ENCODE measurements at regions not wholly inside any gene's neighbourhood (a gene's known extent, or its start where the extent isn't known, plus 50 kb on each side); places are given as distances from the start of the nearest gene placed in this dataset.

GRCh38 chr15:58283302-58283701, 145.1 kb downstream of the AQP9 start:
- no peaks in the 10 kb centered on the region for H3K9me2 ChIP-seq (ENCODE audit: insufficient read depth)
- TF ChIP-seq CTCF (IDR thresholded peaks at IDR 0.05 in 2 of 3, conservative IDR thresholded peaks at IDR 0.05 in 1 of 3; ENCODE audit: borderline replicate concordance in 1 of 3, insufficient read depth in 1 of 3, low read depth in 2 of 3, low read length in 2 of 3) (no peak), EGR1 (IDR thresholded peaks at IDR 0.05; ENCODE audit: low read depth) (no peak), EZH2phosphoT487 (IDR thresholded peaks at IDR 0.05; ENCODE audit: borderline replicate concordance) (no peak), MAX (IDR thresholded peaks at IDR 0.05) (no peak)
- H2AFZ ChIP-seq (ENCODE audit: low read depth, low read length, poor library complexity, severe bottlenecking), result no peak overlapping the region
- ChIA-PET RAD21 (ENCODE audit: low non-redundant PET in 1 of 2, low total read pairs in 2 of 2, uncharacterized antibody in 2 of 2, unreplicated experiment in 2 of 2) (no interaction called here), POLR2A (no interaction called here), CTCF (no interaction called here)
- no peak overlapping the region for H3K9ac ChIP-seq (ENCODE audit: low read length)
- no TSS peak for BruUV-seq (replicated peaks)
- no peak overlapping the region for H3K4me2 ChIP-seq (ENCODE audit: low read length)
- intact Hi-C loops (cut with micrococcal nuclease), result no loop called here
- H3K36me3 ChIP-seq (ENCODE audit: control insufficient read depth in 1 of 2, insufficient read depth in 2 of 2, low read length in 2 of 2), result no peaks in the 10 kb centered on the region
- no peak overlapping the region for H3K4me3 ChIP-seq (replicated peaks in 1 of 2; ENCODE audit: low read depth in 1 of 2, low read length in 2 of 2)
- H4K20me1 ChIP-seq (ENCODE audit: insufficient read depth), result no peaks in the 10 kb centered on the region
- peaks cover 0 to 9% of the 10 kb centered on the region in 2 experiments; a peak in 2 of 4 replicates for H3K4me1 ChIP-seq (ENCODE audit: control insufficient read depth in 1 of 2, insufficient read depth in 2 of 2, low read length in 2 of 2)
- H3K27ac ChIP-seq (ENCODE audit: low read depth, low read length), result no peak overlapping the region
- no peak for DNase-seq (ENCODE audit: low read depth, low spot score)
- no peaks in the 10 kb centered on the region for H3K27me3 ChIP-seq (ENCODE audit: insufficient read depth, low read length)
- H3K79me2 ChIP-seq (ENCODE audit: insufficient read depth, low read length), result no peaks in the 10 kb centered on the region
- no peaks in the 10 kb centered on the region for H3K9me3 ChIP-seq (ENCODE audit: control insufficient read depth in 1 of 2, insufficient read depth in 1 of 2, low read depth in 1 of 2, low read length in 2 of 2)
- ATAC-seq, result no peak

GRCh38 chr15:58284293-58284692, 146.1 kb downstream of the AQP9 start:
- no peaks in the 10 kb centered on the region for H3K27me3 ChIP-seq (ENCODE audit: insufficient read depth, low read length)
- no peaks in the 10 kb centered on the region for H4K20me1 ChIP-seq (ENCODE audit: insufficient read depth)
- no peak overlapping the region for H3K27ac ChIP-seq (ENCODE audit: low read depth, low read length)
- TF ChIP-seq JUND (IDR thresholded peaks at IDR 0.05) (no peak), ZNF274 (IDR thresholded peaks at IDR 0.05; ENCODE audit: low read depth, low read length) (no peak)
- H3K79me2 ChIP-seq (ENCODE audit: insufficient read depth, low read length), result no peaks in the 10 kb centered on the region
- ATAC-seq (peak; percentile 63; the same call in 1 of the 2 replicates), DNase-seq (ENCODE audit: low read depth, low spot score) (no peak)
- no peak overlapping the region for H3K4me3 ChIP-seq (replicated peaks in 1 of 2; ENCODE audit: low read depth in 1 of 2, low read length in 2 of 2)
- peak overlapping the region; percentile 4; the same call in 1 of the 2 replicates for H3K4me2 ChIP-seq (ENCODE audit: low read length)
- no peak overlapping the region for H3K9ac ChIP-seq (ENCODE audit: low read length)
- H3K4me1 ChIP-seq (ENCODE audit: control insufficient read depth in 1 of 2, insufficient read depth in 2 of 2, low read length in 2 of 2), result peaks cover 0 to 9% of the 10 kb centered on the region in 2 experiments; a peak in 2 of 4 replicates
- no peaks in the 10 kb centered on the region for H3K36me3 ChIP-seq (ENCODE audit: control insufficient read depth in 1 of 2, insufficient read depth in 2 of 2, low read length in 2 of 2)
- POLR2A ChIA-PET, result no interaction called here
- intact Hi-C loops (cut with micrococcal nuclease), result no loop called here
- BruUV-seq (replicated peaks), result no TSS peak
- no peaks in the 10 kb centered on the region for H3K9me3 ChIP-seq (ENCODE audit: control insufficient read depth in 1 of 2, insufficient read depth in 1 of 2, low read depth in 1 of 2, low read length in 2 of 2)
- CTCF ChIA-PET, result no interaction called here
- H2AFZ ChIP-seq (ENCODE audit: low read depth, low read length, poor library complexity, severe bottlenecking), result no peak overlapping the region
- H3K9me2 ChIP-seq (ENCODE audit: insufficient read depth), result no peaks in the 10 kb centered on the region
- RAD21 ChIA-PET (ENCODE audit: low non-redundant PET in 1 of 2, low total read pairs in 2 of 2, uncharacterized antibody in 2 of 2, unreplicated experiment in 2 of 2), result no interaction called here

Measured in HCT116 (cell line).